OCI-LY7 (cell line): ENCODE measurements at regions not wholly inside any gene's neighbourhood (a gene's known extent, or its start where the extent isn't known, plus 50 kb on each side); places are given as distances from the start of the nearest gene placed in this dataset.

Source experiments
- BruUV-seq: library from RNA; stranded (reverse); fragments of 400-500 nt; replicated peaks from 2 replicates; lab custom pipeline; 2021; lab: Mats Ljungman, UMichigan
- CTCF ChIA-PET: fragments of 300-600 bp; sonication (Branson Sonifier 250); formaldehyde crosslinking; loops from one replicate; lab custom pipeline; 2022; ENCODE audit warnings: antibody characterized with exemption; ENCODE audit not compliant: unreplicated experiment; lab: Charles Lee
- POLR2A ChIA-PET: fragments of 300-600 bp; sonication (Branson Sonifier 250); formaldehyde crosslinking; loops from one replicate; lab custom pipeline; 2022; ENCODE audit warnings: antibody characterized with exemption; lab: Charles Lee
- DNase-seq: peaks from one replicate; pipeline ENCODE4 v3.0.0-alpha.2; 2015; ENCODE audit warnings: low spot score
- H2AFZ ChIP-seq: fragments of 200-600 bp; sonication (generic), shearing (Covaris generic); 2 replicates; pipeline ENCODE4 v1.6.1; 2014; ENCODE audit warnings: mild to moderate bottlenecking, antibody characterized with exemption, low read length, moderate library complexity
- H3K27ac ChIP-seq: fragments of 200-600 bp; sonication (generic); 2 replicates; pipeline ENCODE4 v1.5.1; 2014; ENCODE audit warnings: mixed run types, low read depth, mild to moderate bottlenecking, moderate library complexity, low read length, inconsistent platforms; ENCODE audit not compliant: poor library complexity, severe bottlenecking
- H3K36me3 ChIP-seq: fragments of 200-600 bp; sonication (generic); 2 replicates; pipeline ENCODE4 v1.6.1; 2014; ENCODE audit warnings: mild to moderate bottlenecking, antibody characterized with exemption, low read length, moderate library complexity, mixed read lengths; ENCODE audit not compliant: insufficient read depth
- H3K4me1 ChIP-seq: fragments of 200-600 bp; sonication (generic); 2 replicates; pipeline ENCODE4 v1.5.1; 2014; ENCODE audit warnings: mild to moderate bottlenecking, low read length; ENCODE audit not compliant: insufficient read depth, poor library complexity, severe bottlenecking
- H3K4me2 ChIP-seq: fragments of 200-600 bp; sonication (generic); 2 replicates; pipeline ENCODE4 v1.6.1; 2014; ENCODE audit warnings: mild to moderate bottlenecking, low read length
- H3K4me3 ChIP-seq: fragments of 200-600 bp; sonication (generic); 2 replicates; pipeline ENCODE4 v1.5.1; 2014; ENCODE audit warnings: mild to moderate bottlenecking, low read depth, low read length; ENCODE audit not compliant: poor library complexity, severe bottlenecking
- H3K79me2 ChIP-seq: fragments of 200-600 bp; sonication (generic); 2 replicates; pipeline ENCODE4 v1.6.1; 2016; ENCODE audit warnings: low read depth, mild to moderate bottlenecking, low read length, moderate library complexity, mixed read lengths; ENCODE audit not compliant: insufficient read depth
- H3K9me2 ChIP-seq: fragments of 200-600 bp; sonication (generic); 2 replicates; pipeline ENCODE4 v1.6.1; 2016; ENCODE audit warnings: mild to moderate bottlenecking, low read length, mixed read lengths; ENCODE audit not compliant: insufficient read depth
- H3K9me3 ChIP-seq: fragments of 200-600 bp; sonication (generic); 2 replicates; pipeline ENCODE4 v1.6.1; 2014; ENCODE audit warnings: mild to moderate bottlenecking, mixed run types, low read length, mixed read lengths
- H4K20me1 ChIP-seq: fragments of 200-600 bp; sonication (generic); 2 replicates; pipeline ENCODE4 v1.6.1; 2014; ENCODE audit warnings: mild to moderate bottlenecking, antibody characterized with exemption, low read length, moderate library complexity, mixed read lengths; ENCODE audit not compliant: insufficient read depth
- EZH2phosphoT487 ChIP-seq: fragments of 200-600 bp; sonication (generic); IDR thresholded peaks from 2 replicates; pipeline ENCODE4 v1.6.1; 2018; ENCODE audit warnings: low read depth, borderline replicate concordance, mild to moderate bottlenecking, mixed run types, antibody characterized with exemption, low read length, moderate library complexity, mixed read lengths
- intact Hi-C: fragments of 100-400 bp; cut with micrococcal nuclease; formaldehyde crosslinking; loops from one replicate; pipeline ENCODE4 v1.10.0; 2022; ENCODE audit not compliant: unreplicated experiment
- TF ChIP-seq, protein P1 (sequence below): fragments of 200-600 bp; sonication (generic); conservative IDR thresholded peaks from 2 replicates; pipeline ENCODE4 v1.5.1; 2014; ENCODE audit warnings: mild to moderate bottlenecking, antibody characterized with exemption, low read length, moderate library complexity, mixed read lengths

GRCh38 chr5:60299944-60300343, 400.0 kb downstream of the DEPDC1B start:
- intact Hi-C loops, result loop anchor here (10.0 kb wide), 1 partner anchor 345 kb away; no protein-coding TSS in a partner anchor

GRCh38 chr5:60297658-60298057, 402.3 kb downstream of the DEPDC1B start:
- Histone ChIP-seq H3K4me1 (no peaks in the 10 kb centered on the region), H3K4me2 (no peak overlapping the region), H3K36me3 (no peaks in the 10 kb centered on the region), H3K4me3 (no peak overlapping the region), H3K27ac (no peak overlapping the region), H3K79me2 (no peaks in the 10 kb centered on the region), H3K9me3 (no peaks in the 10 kb centered on the region), H3K9me2 (no peaks in the 10 kb centered on the region), H4K20me1 (no peaks in the 10 kb centered on the region), H2AFZ (no peak overlapping the region)
- no peak for TF ChIP-seq EZH2phosphoT487
- TF ChIP-seq, protein P1, sequence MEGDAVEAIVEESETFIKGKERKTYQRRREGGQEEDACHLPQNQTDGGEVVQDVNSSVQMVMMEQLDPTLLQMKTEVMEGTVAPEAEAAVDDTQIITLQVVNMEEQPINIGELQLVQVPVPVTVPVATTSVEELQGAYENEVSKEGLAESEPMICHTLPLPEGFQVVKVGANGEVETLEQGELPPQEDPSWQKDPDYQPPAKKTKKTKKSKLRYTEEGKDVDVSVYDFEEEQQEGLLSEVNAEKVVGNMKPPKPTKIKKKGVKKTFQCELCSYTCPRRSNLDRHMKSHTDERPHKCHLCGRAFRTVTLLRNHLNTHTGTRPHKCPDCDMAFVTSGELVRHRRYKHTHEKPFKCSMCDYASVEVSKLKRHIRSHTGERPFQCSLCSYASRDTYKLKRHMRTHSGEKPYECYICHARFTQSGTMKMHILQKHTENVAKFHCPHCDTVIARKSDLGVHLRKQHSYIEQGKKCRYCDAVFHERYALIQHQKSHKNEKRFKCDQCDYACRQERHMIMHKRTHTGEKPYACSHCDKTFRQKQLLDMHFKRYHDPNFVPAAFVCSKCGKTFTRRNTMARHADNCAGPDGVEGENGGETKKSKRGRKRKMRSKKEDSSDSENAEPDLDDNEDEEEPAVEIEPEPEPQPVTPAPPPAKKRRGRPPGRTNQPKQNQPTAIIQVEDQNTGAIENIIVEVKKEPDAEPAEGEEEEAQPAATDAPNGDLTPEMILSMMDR, result no peak
- ChIA-PET CTCF (no interaction called here), POLR2A (no interaction called here)
- intact Hi-C loops, result loop anchor here (10.0 kb wide), 1 partner anchor 347 kb away; no protein-coding TSS in a partner anchor
- no TSS peak for BruUV-seq
- no peak for DNase-seq

More at GRCh38 chr5:60299944-60300343, 400.0 kb downstream of the DEPDC1B start:
- no peak for DNase-seq
- Histone ChIP-seq H3K9me2 (no peaks in the 10 kb centered on the region), H3K4me1 (no peaks in the 10 kb centered on the region), H3K4me3 (no peak overlapping the region), H3K27ac (no peak overlapping the region), H3K4me2 (no peak overlapping the region), H4K20me1 (no peaks in the 10 kb centered on the region), H2AFZ (no peak overlapping the region), H3K9me3 (no peaks in the 10 kb centered on the region), H3K36me3 (no peaks in the 10 kb centered on the region), H3K79me2 (no peaks in the 10 kb centered on the region)
- ChIA-PET POLR2A (no interaction called here), CTCF (no interaction called here)
- BruUV-seq, result no TSS peak
- TF ChIP-seq, protein P1, result no peak
- no peak for TF ChIP-seq EZH2phosphoT487

- Histone ChIP-seq H3K9me2 (no peaks in the 10 kb centered on the region; the same call in 1 of the 2 replicates), H3K4me3 (no peak overlapping the region), H3K36me3 (no peaks in the 10 kb centered on the region), H3K27ac (no peak overlapping the region), H3K4me1 (no peaks in the 10 kb centered on the region), H4K20me1 (no peaks in the 10 kb centered on the region), H2AFZ (no peak overlapping the region), H3K9me3 (no peaks in the 10 kb centered on the region), H3K4me2 (no peak overlapping the region), H3K79me2 (no peaks in the 10 kb centered on the region)
- peak; percentile 29 for DNase-seq
- intact Hi-C loops, result loop anchor here (10.0 kb wide), 1 partner anchor 349 kb away; no protein-coding TSS in a partner anchor
- ChIA-PET POLR2A (no interaction called here), CTCF (no interaction called here)
- no TSS peak for BruUV-seq
- TF ChIP-seq, protein P1, result peak; percentile 67
- TF ChIP-seq EZH2phosphoT487, result no peak
Measured at GRCh38 chr5:60295423-60295822, 401.9 kb upstream of the PDE4D start.
